BLaER1 (cell line): ENCODE measurements at regions not wholly inside any gene's neighbourhood (a gene's known extent, or its start where the extent isn't known, plus 50 kb on each side); places are given as distances from the start of the nearest gene placed in this dataset.

Source experiments
- H3K27ac ChIP-seq: shearing (Covaris generic); formaldehyde crosslinking; 2 replicates; pipeline ENCODE4 v1.8.1; 2022
- H3K27me3 ChIP-seq: shearing (Covaris generic); formaldehyde crosslinking; 2 replicates; pipeline ENCODE4 v1.8.1; 2022
- H3K36me3 ChIP-seq: shearing (Covaris generic); formaldehyde crosslinking; 2 replicates; pipeline ENCODE4 v1.8.1; 2022
- H3K4me1 ChIP-seq: shearing (Covaris generic); formaldehyde crosslinking; 2 replicates; pipeline ENCODE4 v1.8.1; 2022
- H3K4me2 ChIP-seq: shearing (Covaris generic); formaldehyde crosslinking; 2 replicates; pipeline ENCODE4 v1.8.1; 2022
- H3K4me3 ChIP-seq: shearing (Covaris generic); formaldehyde crosslinking; 2 replicates; pipeline ENCODE4 v1.8.1; 2022
- H3K9ac ChIP-seq: shearing (Covaris generic); formaldehyde crosslinking; 2 replicates; pipeline ENCODE4 v1.8.1; 2022
- H3K9me3 ChIP-seq: shearing (Covaris generic); formaldehyde crosslinking; 2 replicates; pipeline ENCODE4 v1.8.1; 2022
- H4K20me1 ChIP-seq: shearing (Covaris generic); formaldehyde crosslinking; 2 replicates; pipeline ENCODE4 v1.8.1; 2022
- Cebpa-rat ChIP-seq: shearing (Covaris generic); IDR thresholded peaks from 2 replicates; pipeline ENCODE4 v1.8.1; 2022

GRCh38 chr4:152239216-152239615, 296.7 kb downstream of the FBXW7 start:
- no peaks in the 10 kb centered on the region for H3K27me3 ChIP-seq

DNA sequence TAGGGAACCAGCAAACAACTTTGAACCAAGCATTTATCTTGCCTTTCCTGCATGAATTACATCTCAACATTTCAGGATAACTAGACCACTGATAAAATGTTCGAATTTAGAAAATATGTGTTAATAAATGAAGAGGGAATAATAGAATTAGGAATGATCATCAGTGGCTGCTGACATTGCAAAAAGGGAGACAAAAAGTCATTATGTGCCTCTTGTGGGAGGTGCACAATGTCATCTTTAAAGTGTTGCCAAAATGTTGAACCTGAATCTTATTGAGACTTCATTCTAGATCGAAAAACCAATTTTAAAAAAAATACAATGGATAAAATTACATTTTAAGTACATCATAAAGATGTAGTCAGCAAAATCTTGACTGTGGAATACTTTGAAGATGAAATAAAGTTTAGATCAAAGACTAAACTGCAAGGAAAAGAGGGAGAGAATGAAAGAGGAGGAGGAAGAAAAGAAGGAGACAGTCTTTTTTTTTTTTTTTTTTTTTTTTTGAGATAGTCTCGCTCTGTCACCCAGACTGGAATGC, 299.3 kb downstream of the FBXW7 start:
- H3K4me1 ChIP-seq: no peaks in the 10 kb centered on the region
- peaks cover 9% of the 10 kb centered on the region; the same call in 1 of the 2 replicates for H3K9me3 ChIP-seq
- H3K9ac ChIP-seq: no peak overlapping the region
- no peak overlapping the region for H3K4me2 ChIP-seq
- H3K27ac ChIP-seq: no peak overlapping the region
- no peaks in the 10 kb centered on the region for H3K27me3 ChIP-seq
- no peaks in the 10 kb centered on the region for H4K20me1 ChIP-seq
- TF ChIP-seq Cebpa-rat: no peak
- H3K36me3 ChIP-seq: no peaks in the 10 kb centered on the region
- H3K4me3 ChIP-seq: no peak overlapping the region

More at GRCh38 chr4:152239216-152239615, 296.7 kb downstream of the FBXW7 start:
- H3K4me2 ChIP-seq: no peak overlapping the region
- no peak for TF ChIP-seq Cebpa-rat
- H3K9ac ChIP-seq: no peak overlapping the region
- H3K4me1 ChIP-seq: peaks cover 21% of the 10 kb centered on the region
- no peaks in the 10 kb centered on the region for H4K20me1 ChIP-seq
- no peak overlapping the region for H3K27ac ChIP-seq
- no peaks in the 10 kb centered on the region for H3K36me3 ChIP-seq
- H3K9me3 ChIP-seq: 0 out of 2 replicates have a peak, but pooled peaks cover under 1% of the 10 kb centered on the region
- no peak overlapping the region for H3K4me3 ChIP-seq

DNA sequence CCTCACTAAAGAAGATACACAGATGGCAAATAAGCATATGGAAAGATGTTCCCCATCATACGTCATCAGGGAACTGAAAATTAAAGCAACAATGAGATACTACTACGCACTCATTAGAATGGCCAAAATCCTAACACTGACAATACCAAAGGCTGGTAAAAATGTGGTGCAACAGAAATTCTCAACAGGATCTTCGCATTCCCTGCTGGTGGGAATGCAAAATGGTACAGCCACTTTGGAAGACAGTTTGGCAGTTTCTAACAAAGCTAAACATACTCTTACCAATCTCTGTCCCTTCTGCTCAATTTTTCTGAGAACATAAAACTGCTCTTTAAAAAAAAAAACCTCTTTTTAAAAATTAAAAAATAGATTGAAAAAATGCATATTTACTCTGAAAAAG, 300.2 kb downstream of the FBXW7 start:
- Histone ChIP-seq H4K20me1 (no peaks in the 10 kb centered on the region), H3K36me3 (no peaks in the 10 kb centered on the region), H3K27me3 (no peaks in the 10 kb centered on the region), H3K4me3 (no peak overlapping the region), H3K9ac (no peak overlapping the region), H3K4me2 (no peak overlapping the region), H3K27ac (no peak overlapping the region), H3K9me3 (peaks cover 13% of the 10 kb centered on the region), H3K4me1 (no peaks in the 10 kb centered on the region)
- TF ChIP-seq Cebpa-rat: no peak

- Histone ChIP-seq H3K4me1 (no peaks in the 10 kb centered on the region), H4K20me1 (no peaks in the 10 kb centered on the region), H3K9ac (no peak overlapping the region), H3K36me3 (no peaks in the 10 kb centered on the region), H3K9me3 (peaks cover 15% of the 10 kb centered on the region), H3K27ac (no peak overlapping the region), H3K4me3 (no peak overlapping the region), H3K4me2 (no peak overlapping the region), H3K27me3 (no peaks in the 10 kb centered on the region)
- TF ChIP-seq Cebpa-rat: no peak
Observed at GRCh38 chr4:152234571-152234970, 301.3 kb downstream of the FBXW7 start.

- no peak for TF ChIP-seq Cebpa-rat
- Histone ChIP-seq H3K27ac (no peak overlapping the region), H3K36me3 (no peaks in the 10 kb centered on the region), H3K4me3 (no peak overlapping the region), H4K20me1 (no peaks in the 10 kb centered on the region), H3K27me3 (no peaks in the 10 kb centered on the region), H3K4me2 (no peak overlapping the region), H3K9me3 (peaks cover 15% of the 10 kb centered on the region), H3K9ac (no peak overlapping the region), H3K4me1 (no peaks in the 10 kb centered on the region)
Observed at GRCh38 chr4:152232271-152232670, 303.6 kb downstream of the FBXW7 start.

DNA sequence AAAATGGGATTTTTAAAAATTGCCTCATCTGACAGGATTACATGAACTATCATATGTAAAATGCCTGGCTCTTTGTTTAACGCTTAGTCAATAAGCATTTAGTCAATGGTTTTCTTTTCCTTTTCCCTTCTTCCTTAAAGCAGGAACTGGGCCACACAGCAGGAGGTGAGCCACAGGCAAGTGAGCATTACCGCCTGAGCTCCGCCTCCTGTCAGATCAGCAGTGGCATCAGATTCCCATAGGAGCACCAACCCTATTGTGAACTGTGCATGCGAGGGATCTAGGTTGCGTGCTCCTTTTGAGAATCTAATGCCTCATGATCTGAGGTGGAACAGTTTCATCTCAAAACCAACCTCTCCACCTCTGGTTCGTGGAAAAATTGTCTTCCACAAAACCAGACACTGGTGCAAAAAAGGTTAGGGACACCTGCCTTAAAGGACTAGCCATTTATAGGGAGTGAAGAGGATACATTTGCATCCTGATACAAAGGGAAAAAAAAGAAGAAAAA, 306.1 kb downstream of the FBXW7 start:
- Histone ChIP-seq H3K27ac (no peak overlapping the region), H3K9ac (no peak overlapping the region), H3K36me3 (no peaks in the 10 kb centered on the region), H3K9me3 (peaks cover 15% of the 10 kb centered on the region), H3K4me1 (no peaks in the 10 kb centered on the region), H3K27me3 (no peaks in the 10 kb centered on the region), H3K4me3 (no peak overlapping the region), H3K4me2 (no peak overlapping the region), H4K20me1 (no peaks in the 10 kb centered on the region)
- TF ChIP-seq Cebpa-rat: no peak

- Histone ChIP-seq H3K27me3 (no peaks in the 10 kb centered on the region), H3K4me2 (no peak overlapping the region), H3K9me3 (peaks cover 23% of the 10 kb centered on the region), H3K4me1 (no peaks in the 10 kb centered on the region), H3K9ac (no peak overlapping the region), H4K20me1 (no peaks in the 10 kb centered on the region), H3K36me3 (no peaks in the 10 kb centered on the region), H3K4me3 (no peak overlapping the region), H3K27ac (no peak overlapping the region)
- TF ChIP-seq Cebpa-rat: no peak
Observed at GRCh38 chr4:152225680-152226079, 310.2 kb downstream of the FBXW7 start.

- Histone ChIP-seq H3K4me2 (no peak overlapping the region), H3K4me1 (peaks cover 6% of the 10 kb centered on the region), H3K4me3 (no peak overlapping the region), H3K9ac (no peak overlapping the region), H3K9me3 (peaks cover 27% of the 10 kb centered on the region), H3K27ac (no peak overlapping the region), H4K20me1 (no peaks in the 10 kb centered on the region), H3K27me3 (no peaks in the 10 kb centered on the region), H3K36me3 (0 out of 2 replicates have a peak, but pooled peaks cover 4% of the 10 kb centered on the region)
- TF ChIP-seq Cebpa-rat: no peak
Observed at GRCh38 chr4:152224721-152225420, 311.0 kb downstream of the FBXW7 start.

GRCh38 chr4:152224223-152224622, 311.7 kb downstream of the FBXW7 start:
- no peak for TF ChIP-seq Cebpa-rat
- Histone ChIP-seq H3K27me3 (no peaks in the 10 kb centered on the region), H3K9me3 (peaks cover 27% of the 10 kb centered on the region), H3K27ac (no peak overlapping the region), H3K36me3 (0 out of 2 replicates have a peak, but pooled peaks cover 4% of the 10 kb centered on the region), H3K4me1 (peaks cover 6% of the 10 kb centered on the region), H3K9ac (no peak overlapping the region), H4K20me1 (no peaks in the 10 kb centered on the region), H3K4me3 (no peak overlapping the region), H3K4me2 (no peak overlapping the region)

DNA sequence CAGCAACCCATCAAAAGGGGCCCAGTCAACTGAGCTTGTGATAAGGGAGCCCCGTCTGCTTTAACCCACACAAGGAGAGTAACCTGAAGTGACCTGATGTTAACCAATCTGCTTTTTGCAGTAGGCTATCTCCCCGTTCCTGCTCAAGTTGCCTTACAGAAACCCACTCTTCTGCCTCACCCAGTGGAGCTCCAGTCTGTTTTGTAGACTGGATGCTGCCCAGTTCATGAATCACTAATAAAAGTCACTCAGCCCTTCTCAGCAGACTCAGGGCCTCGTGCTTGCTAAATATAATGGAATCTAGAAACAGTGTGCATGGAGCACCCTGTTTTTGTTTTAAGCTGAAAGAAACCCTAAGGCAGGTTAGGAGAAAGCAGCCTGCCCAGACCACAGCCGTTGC, 312.3 kb downstream of the FBXW7 start:
- no peaks in the 10 kb centered on the region for H4K20me1 ChIP-seq
- H3K4me1 ChIP-seq: peaks cover 6% of the 10 kb centered on the region
- H3K4me3 ChIP-seq: no peak overlapping the region
- no peaks in the 10 kb centered on the region for H3K27me3 ChIP-seq
- 0 out of 2 replicates have a peak, but pooled peaks cover 4% of the 10 kb centered on the region for H3K36me3 ChIP-seq
- H3K4me2 ChIP-seq: no peak overlapping the region
- H3K27ac ChIP-seq: no peak overlapping the region
- no peak for TF ChIP-seq Cebpa-rat
- H3K9me3 ChIP-seq: peaks cover 27% of the 10 kb centered on the region
- H3K9ac ChIP-seq: no peak overlapping the region
